Activated CD8-positive, alpha-beta memory T cell treated with anti-CD3 and anti-CD28 coated beads, Interleukin-2, amount 50 U/mL, for 4 hours (primary cell): ENCODE measurements at regions not wholly inside any gene's neighbourhood (a gene's known extent, or its start where the extent isn't known, plus 50 kb on each side); places are given as distances from the start of the nearest gene placed in this dataset.

Experiments used
- DNase-seq: peaks from one replicate; pipeline ENCODE4 v3.0.0-alpha.2; 2020

GRCh38 chr2:189268763-189269162 is 89.2 kb upstream of the COL5A2 start:
- no peak for DNase-seq

- DNase-seq = no peak
These were observed 94.2 kb upstream of the COL5A2 start for GRCh38 chr2:189273734-189274133.

- no peak for DNase-seq
These were observed 94.8 kb upstream of the COL5A2 start for GRCh38 chr2:189274361-189274760.

- no peak for DNase-seq
These were observed 96.7 kb upstream of the COL5A2 start for GRCh38 chr2:189276277-189276676.

- DNase-seq = no peak
These were observed 101.6 kb upstream of the COL5A2 start for GRCh38 chr2:189281201-189281600.

GRCh38 chr2:189285349-189285748 is 105.8 kb upstream of the COL5A2 start:
- DNase-seq = no peak

GRCh38 chr2:189285962-189286645 is 106.5 kb upstream of the COL5A2 start:
- DNase-seq = no peak

- DNase-seq = no peak
These were observed 107.8 kb upstream of the COL5A2 start for GRCh38 chr2:189287363-189287762.

- no peak for DNase-seq
These were observed 108.5 kb upstream of the COL5A2 start for GRCh38 chr2:189287982-189288521.

GRCh38 chr2:189291460-189291859 is 111.9 kb upstream of the COL5A2 start:
- no peak for DNase-seq

- no peak for DNase-seq
These were observed 113.6 kb upstream of the COL5A2 start for GRCh38 chr2:189293164-189293563.

GRCh38 chr2:189297446-189297845 is 117.9 kb upstream of the COL5A2 start:
- DNase-seq = no peak

GRCh38 chr2:189298038-189298437 is 118.5 kb upstream of the COL5A2 start:
- no peak for DNase-seq

GRCh38 chr2:189298481-189298880 is 118.9 kb upstream of the COL5A2 start:
- no peak for DNase-seq

- no peak for DNase-seq
These were observed 120.4 kb upstream of the COL5A2 start for GRCh38 chr2:189299974-189300373.

- peak; percentile 25 for DNase-seq
These were observed 121.4 kb upstream of the COL5A2 start for GRCh38 chr2:189300916-189301315.

- DNase-seq = no peak
These were observed 122.8 kb upstream of the COL5A2 start for GRCh38 chr2:189302274-189302948.

- DNase-seq = peak; percentile 45
These were observed 124.8 kb upstream of the COL5A2 start for GRCh38 chr2:189304360-189304759.

- no peak for DNase-seq
These were observed 125.9 kb upstream of the COL5A2 start for GRCh38 chr2:189305291-189305943.

GRCh38 chr2:189306525-189306924 is 127.0 kb upstream of the COL5A2 start:
- DNase-seq = no peak

- no peak for DNase-seq
These were observed 128.7 kb upstream of the COL5A2 start for GRCh38 chr2:189308056-189308790.

GRCh38 chr2:189309331-189309730 is 129.8 kb upstream of the COL5A2 start:
- DNase-seq = no peak

GRCh38 chr2:189312211-189312610 is 129.1 kb upstream of the WDR75 start:
- DNase-seq = no peak
